ENCODE measurements at regions not wholly inside any gene's neighbourhood (a gene's known extent, or its start where the extent isn't known, plus 50 kb on each side); places are given as distances from the start of the nearest gene placed in this dataset.

GRCh38 chr5:176157656-176158055, 80.6 kb upstream of the SIMC1 start:
- Histone ChIP-seq H3K4me3 (no peak overlapping the region), H3K27me3 (ENCODE audit: insufficient read depth in 3 of 3, low read length in 2 of 3) (peaks cover 3 to 24% (median 4%) of the 10 kb centered on the region in 3 donors), H3K9me3 (no peaks in the 10 kb centered on the region), H3K4me1 (no peaks in the 10 kb centered on the region), H3K36me3 (ENCODE audit: insufficient read depth in 1 of 2, low read depth in 1 of 2) (no peaks in the 10 kb centered on the region), H3K27ac (no peak overlapping the region)
- intact Hi-C loops (cut with DNase I) = no loop called here
- TF ChIP-seq, protein P1, sequence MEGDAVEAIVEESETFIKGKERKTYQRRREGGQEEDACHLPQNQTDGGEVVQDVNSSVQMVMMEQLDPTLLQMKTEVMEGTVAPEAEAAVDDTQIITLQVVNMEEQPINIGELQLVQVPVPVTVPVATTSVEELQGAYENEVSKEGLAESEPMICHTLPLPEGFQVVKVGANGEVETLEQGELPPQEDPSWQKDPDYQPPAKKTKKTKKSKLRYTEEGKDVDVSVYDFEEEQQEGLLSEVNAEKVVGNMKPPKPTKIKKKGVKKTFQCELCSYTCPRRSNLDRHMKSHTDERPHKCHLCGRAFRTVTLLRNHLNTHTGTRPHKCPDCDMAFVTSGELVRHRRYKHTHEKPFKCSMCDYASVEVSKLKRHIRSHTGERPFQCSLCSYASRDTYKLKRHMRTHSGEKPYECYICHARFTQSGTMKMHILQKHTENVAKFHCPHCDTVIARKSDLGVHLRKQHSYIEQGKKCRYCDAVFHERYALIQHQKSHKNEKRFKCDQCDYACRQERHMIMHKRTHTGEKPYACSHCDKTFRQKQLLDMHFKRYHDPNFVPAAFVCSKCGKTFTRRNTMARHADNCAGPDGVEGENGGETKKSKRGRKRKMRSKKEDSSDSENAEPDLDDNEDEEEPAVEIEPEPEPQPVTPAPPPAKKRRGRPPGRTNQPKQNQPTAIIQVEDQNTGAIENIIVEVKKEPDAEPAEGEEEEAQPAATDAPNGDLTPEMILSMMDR (IDR thresholded peaks at IDR 0.05) = no peak
- ATAC-seq = no peak
- no peak for DNase-seq
- WGBS, 3 donors = 37 to 57% (median 42%) methylated on average over 3 of the region's 3 CpGs

GRCh38 chr5:176161431-176161830, 76.8 kb upstream of the SIMC1 start:
- Histone ChIP-seq H3K27ac (no peak overlapping the region), H3K4me3 (no peak overlapping the region), H3K36me3 (ENCODE audit: insufficient read depth in 1 of 2, low read depth in 1 of 2) (no peaks in the 10 kb centered on the region), H3K4me1 (no peaks in the 10 kb centered on the region), H3K27me3 (ENCODE audit: insufficient read depth in 3 of 3, low read length in 2 of 3) (peaks cover 0 to 5% (median 3%) of the 10 kb centered on the region in 3 donors), H3K9me3 (no peaks in the 10 kb centered on the region)
- 51 to 74% (median 64%) methylated on average over 3 of the region's 3 CpGs for WGBS, 3 donors
- DNase-seq (no peak), ATAC-seq (no peak)
- TF ChIP-seq, protein P1 (IDR thresholded peaks at IDR 0.05) = no peak
- intact Hi-C loops (cut with DNase I) = no loop called here

GRCh38 chr5:176162198-176162597, 76.0 kb upstream of the SIMC1 start:
- WGBS, 3 donors = 16 to 28% (median 25%) methylated on average over 3 of the region's 3 CpGs
- Histone ChIP-seq H3K4me1 (no peaks in the 10 kb centered on the region), H3K4me3 (no peak overlapping the region), H3K36me3 (ENCODE audit: insufficient read depth in 1 of 2, low read depth in 1 of 2) (no peaks in the 10 kb centered on the region), H3K27ac (no peak overlapping the region), H3K27me3 (ENCODE audit: insufficient read depth in 3 of 3, low read length in 2 of 3) (peaks cover 0 to 9% (median 3%) of the 10 kb centered on the region in 3 donors), H3K9me3 (no peaks in the 10 kb centered on the region)
- intact Hi-C loops (cut with DNase I) = no loop called here
- DNase-seq (no peak), ATAC-seq (no peak)
- TF ChIP-seq, protein P1 (IDR thresholded peaks at IDR 0.05) = no peak

- no peak overlapping the region for H3K4me3 ChIP-seq
- no peaks in the 10 kb centered on the region for H3K9me3 ChIP-seq
- peaks cover 0 to 5% (median 4%) of the 10 kb centered on the region in 3 donors for H3K27me3 ChIP-seq (ENCODE audit: insufficient read depth in 3 of 3, low read length in 2 of 3)
- no peaks in the 10 kb centered on the region for H3K4me1 ChIP-seq
- no peak overlapping the region for H3K27ac ChIP-seq
- DNase-seq (no peak), ATAC-seq (no peak)
- TF ChIP-seq, protein P1 (IDR thresholded peaks at IDR 0.05) = no peak
- no peaks in the 10 kb centered on the region for H3K36me3 ChIP-seq (ENCODE audit: insufficient read depth in 1 of 2, low read depth in 1 of 2)
- intact Hi-C loops (cut with DNase I) = no loop called here
- 78 to 80% (median 79%) methylated on average over 4 of the region's 4 CpGs for WGBS, 3 donors
Observed at GRCh38 chr5:176162888-176163287, 75.3 kb upstream of the SIMC1 start.

DNA sequence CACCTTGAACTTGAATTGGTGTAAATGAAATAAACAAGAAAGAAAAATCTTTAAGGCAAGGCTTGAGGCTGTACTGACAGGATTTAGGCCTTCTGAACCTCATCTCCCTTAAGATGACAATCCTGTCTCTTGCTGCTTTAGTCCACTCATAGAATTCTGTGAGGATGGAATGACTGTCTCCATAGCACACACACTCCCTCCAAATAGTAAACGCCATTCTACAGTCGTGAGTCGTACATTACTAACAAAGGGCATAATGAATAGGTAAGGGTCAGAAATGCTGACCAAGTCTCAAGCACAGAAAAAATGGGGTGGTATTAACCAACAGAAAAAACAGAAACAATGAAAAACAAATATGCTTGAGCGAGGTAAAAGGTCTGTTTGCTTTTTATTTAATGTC, 71.8 kb upstream of the SIMC1 start:
- Histone ChIP-seq H3K4me1 (no peaks in the 10 kb centered on the region), H3K27me3 (ENCODE audit: insufficient read depth in 3 of 3, low read length in 2 of 3) (peaks cover 0 to 8% (median 3%) of the 10 kb centered on the region in 3 donors), H3K4me3 (no peak overlapping the region), H3K27ac (no peak overlapping the region), H3K9me3 (no peaks in the 10 kb centered on the region), H3K36me3 (ENCODE audit: insufficient read depth in 1 of 2, low read depth in 1 of 2) (no peaks in the 10 kb centered on the region)
- DNase-seq = no peak
- intact Hi-C loops (cut with DNase I) = no loop called here
- ATAC-seq = no peak
- TF ChIP-seq, protein P1 (IDR thresholded peaks at IDR 0.05) = no peak
- 82 to 89% (median 83%) methylated on average over 4 of the region's 4 CpGs for WGBS, 3 donors
